ENCODE measurements at regions not wholly inside any gene's neighbourhood (a gene's known extent, or its start where the extent isn't known, plus 50 kb on each side); places are given as distances from the start of the nearest gene placed in this dataset.

DNA sequence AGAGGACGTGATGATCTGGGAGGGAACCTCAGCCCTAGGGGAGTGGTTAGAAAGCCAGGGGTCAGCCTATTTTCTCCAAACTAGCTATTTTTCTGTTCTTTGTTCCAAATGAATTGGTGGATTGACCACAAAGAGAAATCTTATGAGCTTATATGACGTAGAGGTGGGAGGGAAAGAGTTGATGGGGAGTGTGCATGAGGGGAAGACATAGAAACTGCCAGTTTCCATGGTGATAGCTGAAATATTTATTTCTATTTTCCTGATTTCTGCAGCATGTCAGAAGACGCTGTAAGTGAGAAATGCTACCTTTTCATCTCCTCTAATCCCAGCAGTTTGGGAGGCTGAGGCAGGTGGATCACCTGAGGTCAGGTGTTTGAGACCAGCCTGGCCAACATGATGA is 51.4 kb upstream of the CISTR start:
- Histone ChIP-seq H3K4me1 (ENCODE audit: insufficient read depth) (peaks cover 4% of the 10 kb centered on the region), H3K27ac (no peak overlapping the region), H3K9me3 (no peaks in the 10 kb centered on the region), H3K36me3 (no peaks in the 10 kb centered on the region), H3K27me3 (no peaks in the 10 kb centered on the region), H3K4me3 (no peak overlapping the region)
- 57 to 66% (median 63%) methylated on average over 3 of the region's 3 CpGs for WGBS, 3 donors
- intact Hi-C loops (cut with DNase I): no loop called here
- TF ChIP-seq POLR2A (IDR thresholded peaks at IDR 0.05) (no peak), EP300 (IDR thresholded peaks at IDR 0.05) (no peak)
- TF ChIP-seq, protein P1, sequence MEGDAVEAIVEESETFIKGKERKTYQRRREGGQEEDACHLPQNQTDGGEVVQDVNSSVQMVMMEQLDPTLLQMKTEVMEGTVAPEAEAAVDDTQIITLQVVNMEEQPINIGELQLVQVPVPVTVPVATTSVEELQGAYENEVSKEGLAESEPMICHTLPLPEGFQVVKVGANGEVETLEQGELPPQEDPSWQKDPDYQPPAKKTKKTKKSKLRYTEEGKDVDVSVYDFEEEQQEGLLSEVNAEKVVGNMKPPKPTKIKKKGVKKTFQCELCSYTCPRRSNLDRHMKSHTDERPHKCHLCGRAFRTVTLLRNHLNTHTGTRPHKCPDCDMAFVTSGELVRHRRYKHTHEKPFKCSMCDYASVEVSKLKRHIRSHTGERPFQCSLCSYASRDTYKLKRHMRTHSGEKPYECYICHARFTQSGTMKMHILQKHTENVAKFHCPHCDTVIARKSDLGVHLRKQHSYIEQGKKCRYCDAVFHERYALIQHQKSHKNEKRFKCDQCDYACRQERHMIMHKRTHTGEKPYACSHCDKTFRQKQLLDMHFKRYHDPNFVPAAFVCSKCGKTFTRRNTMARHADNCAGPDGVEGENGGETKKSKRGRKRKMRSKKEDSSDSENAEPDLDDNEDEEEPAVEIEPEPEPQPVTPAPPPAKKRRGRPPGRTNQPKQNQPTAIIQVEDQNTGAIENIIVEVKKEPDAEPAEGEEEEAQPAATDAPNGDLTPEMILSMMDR (IDR thresholded peaks at IDR 0.05): no peak
- DNase-seq: no peak

- Histone ChIP-seq H3K36me3 (no peaks in the 10 kb centered on the region), H3K27me3 (no peaks in the 10 kb centered on the region), H3K4me3 (no peak overlapping the region), H3K9me3 (no peaks in the 10 kb centered on the region), H3K4me1 (ENCODE audit: insufficient read depth) (peaks cover 6% of the 10 kb centered on the region), H3K27ac (no peak overlapping the region)
- no peak for DNase-seq
- 83 to 87% (median 86%) methylated on average over 4 of the region's 4 CpGs for WGBS, 3 donors
- intact Hi-C loops (cut with DNase I): no loop called here
- TF ChIP-seq EP300 (IDR thresholded peaks at IDR 0.05) (no peak), POLR2A (IDR thresholded peaks at IDR 0.05) (no peak)
- TF ChIP-seq, protein P1 (IDR thresholded peaks at IDR 0.05): no peak
Measured at GRCh38 chr12:53803703-53804102, 51.9 kb upstream of the CISTR start.

- H3K4me3 ChIP-seq: no peak overlapping the region
- no peak overlapping the region for H3K27ac ChIP-seq
- TF ChIP-seq, protein P1 (IDR thresholded peaks at IDR 0.05): no peak
- TF ChIP-seq POLR2A (IDR thresholded peaks at IDR 0.05): no peak
- no peak for TF ChIP-seq EP300 (IDR thresholded peaks at IDR 0.05)
- no peaks in the 10 kb centered on the region for H3K36me3 ChIP-seq
- no peaks in the 10 kb centered on the region for H3K27me3 ChIP-seq
- 88 to 94% (median 91%) methylated on average over 2 of the region's 2 CpGs for WGBS, 3 donors
- H3K9me3 ChIP-seq: no peaks in the 10 kb centered on the region
- intact Hi-C loops (cut with DNase I): no loop called here
- H3K4me1 ChIP-seq (ENCODE audit: insufficient read depth): peaks cover 6% of the 10 kb centered on the region
- DNase-seq: no peak
Measured at GRCh38 chr12:53804429-53804828, 52.6 kb upstream of the CISTR start.

GRCh38 chr12:53805067-53805466 is 53.3 kb upstream of the CISTR start:
- WGBS, 3 donors: 93 to 96% (median 93%) methylated on average over 6 of the region's 6 CpGs

More at GRCh38 chr12:53805067-53805466, 53.3 kb upstream of the CISTR start:
- H3K27ac ChIP-seq: no peak overlapping the region
- no peaks in the 10 kb centered on the region for H3K27me3 ChIP-seq
- H3K4me3 ChIP-seq: no peak overlapping the region
- DNase-seq: no peak
- intact Hi-C loops (cut with DNase I): no loop called here
- TF ChIP-seq POLR2A (IDR thresholded peaks at IDR 0.05) (no peak), EP300 (IDR thresholded peaks at IDR 0.05) (no peak)
- TF ChIP-seq, protein P1 (IDR thresholded peaks at IDR 0.05): no peak
- no peaks in the 10 kb centered on the region for H3K9me3 ChIP-seq
- H3K4me1 ChIP-seq (ENCODE audit: insufficient read depth): peaks cover 6% of the 10 kb centered on the region
- no peaks in the 10 kb centered on the region for H3K36me3 ChIP-seq

Measured in ovary (tissue), 7 donors.